GM23338 (cell line): ENCODE measurements at regions not wholly inside any gene's neighbourhood (a gene's known extent, or its start where the extent isn't known, plus 50 kb on each side); places are given as distances from the start of the nearest gene placed in this dataset.

Experiments used
- ATAC-seq: fragments of 200-7000 bp; cut with Tn5 transposase; 3 replicates; pipeline ENCODE4 v1.9.1; 2020
- DNase-seq: peaks from one replicate; pipeline ENCODE4 v3.0.0-alpha.2; 2015; ENCODE audit warnings: low spot score
- H2AFZ ChIP-seq: fragments of 200-600 bp; sonication (generic); 2 replicates; pipeline ENCODE4 v1.8.0; 2016; ENCODE audit warnings: antibody characterized with exemption, mild to moderate bottlenecking, moderate library complexity
- H3F3A ChIP-seq: fragments of 200-600 bp; sonication (generic); replicated peaks from 2 replicates; pipeline ENCODE4 v1.8.0; 2017; ENCODE audit warnings: antibody characterized with exemption, mixed run types, low read depth
- H3K27ac ChIP-seq: fragments of 200-600 bp; sonication (generic); 2 replicates; pipeline ENCODE4 v1.6.1; 2016; ENCODE audit warnings: low read depth
- H3K27me3 ChIP-seq: fragments of 200-600 bp; sonication (generic); 2 replicates; pipeline ENCODE4 v1.8.0; 2016; ENCODE audit warnings: mild to moderate bottlenecking, mixed run types, moderate library complexity; ENCODE audit not compliant: insufficient read depth
- H3K36me3 ChIP-seq: fragments of 200-600 bp; sonication (generic); 2 replicates; pipeline ENCODE4 v1.8.0; 2016; ENCODE audit warnings: mild to moderate bottlenecking; ENCODE audit not compliant: insufficient read depth
- H3K4me1 ChIP-seq: fragments of 200-600 bp; sonication (generic); 2 replicates; pipeline ENCODE4 v1.8.0; 2016; ENCODE audit warnings: mild to moderate bottlenecking, moderate library complexity; ENCODE audit not compliant: insufficient read depth
- H3K4me2 ChIP-seq: fragments of 200-600 bp; sonication (generic); 2 replicates; pipeline ENCODE4 v1.7.1; 2017; ENCODE audit warnings: mixed run types
- H3K4me3 ChIP-seq: fragments of 200-600 bp; sonication (generic); 2 replicates; pipeline ENCODE4 v1.6.1; 2016; ENCODE audit warnings: mixed run types
- H3K79me2 ChIP-seq: fragments of 200-600 bp; sonication (generic); replicated peaks from 2 replicates; pipeline ENCODE4 v1.8.0; 2017; ENCODE audit warnings: mild to moderate bottlenecking; ENCODE audit not compliant: insufficient read depth
- H3K9me2 ChIP-seq: fragments of 200-600 bp; sonication (generic); 2 replicates; pipeline ENCODE4 v1.8.0; 2017; ENCODE audit not compliant: insufficient read depth
- H4K20me1 ChIP-seq: fragments of 200-600 bp; sonication (generic); replicated peaks from 2 replicates; pipeline ENCODE4 v1.8.0; 2017; ENCODE audit warnings: mild to moderate bottlenecking; ENCODE audit not compliant: insufficient read depth
- H3K27ac Mint-ChIP-seq: 2 replicates; pipeline ENCODE4 v1.8.0; 2020; ENCODE audit warnings: inconsistent platforms, mild to moderate bottlenecking, moderate library complexity, mixed read lengths
- H3K27me3 Mint-ChIP-seq: 3 replicates; pipeline ENCODE4 v1.8.0; 2022; ENCODE audit warnings: low read depth, mild to moderate bottlenecking, moderate library complexity, mixed read lengths, inconsistent platforms; ENCODE audit not compliant: insufficient read depth, poor library complexity
- H3K36me3 Mint-ChIP-seq: 3 replicates; pipeline ENCODE4 v1.8.0; 2021; ENCODE audit warnings: low read depth, mild to moderate bottlenecking, inconsistent platforms, moderate library complexity, mixed read lengths
- H3K4me1 Mint-ChIP-seq: 3 replicates; pipeline ENCODE4 v1.8.0; 2020; ENCODE audit warnings: mild to moderate bottlenecking, inconsistent platforms, mixed read lengths
- H3K4me3 Mint-ChIP-seq: 3 replicates; pipeline ENCODE4 v1.8.0; 2021; ENCODE audit warnings: moderate library complexity, mild to moderate bottlenecking, inconsistent platforms, mixed read lengths
- H3K9me3 Mint-ChIP-seq: 3 replicates; pipeline ENCODE4 v1.8.0; 2020; ENCODE audit warnings: moderate library complexity, mild to moderate bottlenecking, inconsistent platforms, mixed read lengths
- CTCF ChIP-seq, 2 experiments: fragments of 200-600 bp in 1 of 2; sonication (generic) in 1 of 2; conservative IDR thresholded peaks; 2 replicates each; pipeline versions ENCODE4 v1.5.1 to v1.6.1; 2016 to 2017; ENCODE audit warnings: antibody characterized with exemption in 2 of 2, low read depth in 2 of 2, mild to moderate bottlenecking in 2 of 2, moderate library complexity in 1 of 2
- EZH2 ChIP-seq: fragments of 200-600 bp; sonication (generic); IDR thresholded peaks from one replicate; pipeline ENCODE4 v1.8.0; 2017; ENCODE audit warnings: antibody characterized with exemption, mild to moderate bottlenecking, low read depth; ENCODE audit not compliant: unreplicated experiment
- EZH2phosphoT487 ChIP-seq: fragments of 200-600 bp; sonication (generic); IDR thresholded peaks from one replicate; pipeline ENCODE4 v1.8.1; 2018; ENCODE audit warnings: antibody characterized with exemption; ENCODE audit not compliant: unreplicated experiment
- JUNB ChIP-seq: IDR thresholded peaks from one replicate; pipeline ENCODE4 v1.6.1; 2016; ENCODE audit warnings: antibody characterized with exemption; ENCODE audit not compliant: unreplicated experiment
- POLR2AphosphoS5 ChIP-seq: IDR thresholded peaks from 2 replicates; pipeline ENCODE4 v1.6.1; 2016; ENCODE audit warnings: antibody characterized with exemption, low read depth
- REST ChIP-seq: IDR thresholded peaks from one replicate; pipeline ENCODE4 v1.6.1; 2018; ENCODE audit warnings: antibody characterized with exemption; ENCODE audit not compliant: unreplicated experiment
- STAT1 ChIP-seq: IDR thresholded peaks from one replicate; pipeline ENCODE4 v1.6.1; 2016; ENCODE audit warnings: antibody characterized with exemption; ENCODE audit not compliant: unreplicated experiment
- ZNF114 ChIP-seq: fragments of 250-450 bp; sonication (Bioruptor Pico); IDR thresholded peaks from 2 replicates; pipeline ENCODE4 v1.5.0; 2020; ENCODE audit warnings: mild to moderate bottlenecking, moderate library complexity
- ZNF331 ChIP-seq: fragments of 250-450 bp; sonication (Bioruptor Pico); IDR thresholded peaks from 2 replicates; pipeline ENCODE4 v1.5.0; 2020; ENCODE audit warnings: low read depth, mild to moderate bottlenecking, moderate library complexity
- ZNF462 ChIP-seq: fragments of 250-450 bp; sonication (Bioruptor Pico); IDR thresholded peaks from 2 replicates; pipeline ENCODE4 v1.5.0; 2020; ENCODE audit warnings: mild to moderate bottlenecking, moderate library complexity

- H3K79me2 ChIP-seq, result no peaks in the 10 kb centered on the region
- H3K36me3 Mint-ChIP-seq, result no peaks in the 10 kb centered on the region
- H3K4me2 ChIP-seq, result no peak overlapping the region
- H3K27me3 Mint-ChIP-seq, result peaks cover 3% of the 10 kb centered on the region
- H3K4me3 Mint-ChIP-seq, result no peak overlapping the region
- TF ChIP-seq JUNB (no peak), STAT1 (no peak), EZH2 (no peak), ZNF331 (no peak), REST (no peak), ZNF114 (CRISPR knock-in tag) (no peak), POLR2AphosphoS5 (no peak), EZH2phosphoT487 (no peak), CTCF (conservative IDR thresholded peaks at IDR 0.05; ENCODE audit: low read depth in 2 of 2) (no peak), ZNF462 (no peak)
- H3F3A ChIP-seq, result no peaks in the 10 kb centered on the region
- H3K27ac ChIP-seq, result no peak overlapping the region
- H3K4me3 ChIP-seq, result no peak overlapping the region
- H3K27me3 ChIP-seq, result peaks cover under 1% of the 10 kb centered on the region; the same call in 1 of the 2 replicates
- H3K27ac Mint-ChIP-seq, result no peak overlapping the region
- no peak for DNase-seq
- H3K4me1 Mint-ChIP-seq, result peaks cover 8% of the 10 kb centered on the region
- no peak for ATAC-seq
- H3K9me2 ChIP-seq, result no peaks in the 10 kb centered on the region
- H4K20me1 ChIP-seq, result no peaks in the 10 kb centered on the region
- no peaks in the 10 kb centered on the region for H3K4me1 ChIP-seq
- no peak overlapping the region for H2AFZ ChIP-seq
- H3K36me3 ChIP-seq, result no peaks in the 10 kb centered on the region
- no peaks in the 10 kb centered on the region for H3K9me3 Mint-ChIP-seq
These were observed 67.2 kb upstream of the DLK1 start for GRCh38 chr14:100659345-100660001.
